Mammary epithelial cell (primary cell): ENCODE measurements at regions not wholly inside any gene's neighbourhood (a gene's known extent, or its start where the extent isn't known, plus 50 kb on each side); places are given as distances from the start of the nearest gene placed in this dataset.

ENCODE experiments used
- CTCF ChIP-seq, 2 donors: IDR thresholded peaks in 1 of 2; conservative IDR thresholded peaks in 1 of 2; 2 replicates each; pipeline ENCODE4 v1.5.1; 2011 to 2012; ENCODE audit warnings: inconsistent platforms in 2 of 2, low read length in 2 of 2, mild to moderate bottlenecking in 2 of 2, control low read depth in 1 of 2, low read depth in 1 of 2; ENCODE audit not compliant: insufficient read depth in 1 of 2; ENCODE audit errors: extremely low read depth in 1 of 2
- EZH2 ChIP-seq: IDR thresholded peaks from 2 replicates; pipeline ENCODE4 v1.6.1; 2012; ENCODE audit warnings: low read length, inconsistent platforms, borderline replicate concordance

- no peak for TF ChIP-seq CTCF (conservative IDR thresholded peaks at IDR 0.05 in 1 of 2, IDR thresholded peaks at IDR 0.05 in 1 of 2; ENCODE audit: extremely low read depth in 1 of 2, insufficient read depth in 1 of 2, low read depth in 1 of 2, low read length in 2 of 2)
- TF ChIP-seq EZH2 = no peak
These were observed 1323.6 kb upstream of the PRR20A start for GRCh38 chr13:55816976-55817601.
